AG09309 (cell line): ENCODE measurements at regions not wholly inside any gene's neighbourhood (a gene's known extent, or its start where the extent isn't known, plus 50 kb on each side); places are given as distances from the start of the nearest gene placed in this dataset.

ENCODE experiments used
- DNase-seq: peaks from one replicate; pipeline ENCODE4 v3.0.0-alpha.2; 2010; ENCODE audit warnings: low read depth
- H3K4me3 ChIP-seq: 2 replicates; pipeline ENCODE4 v1.5.1; 2011; ENCODE audit warnings: mild to moderate bottlenecking, low read depth, low read length, moderate library complexity; ENCODE audit not compliant: control insufficient read depth
- CTCF ChIP-seq: IDR thresholded peaks from 2 replicates; pipeline ENCODE4 v1.5.1; 2011; ENCODE audit warnings: mild to moderate bottlenecking, low read depth, low read length, inconsistent platforms; ENCODE audit not compliant: insufficient read depth, control insufficient read depth; ENCODE audit errors: missing control alignments

- no peak overlapping the region for H3K4me3 ChIP-seq
- TF ChIP-seq CTCF, result no peak
- no peak for DNase-seq
Measured at GRCh38 chr2:76128622-76129021, 417.9 kb upstream of the GCFC2 start.

- TF ChIP-seq CTCF, result no peak
- no peak for DNase-seq
- H3K4me3 ChIP-seq, result no peak overlapping the region
Measured at GRCh38 chr2:76120176-76120575, 409.5 kb upstream of the GCFC2 start.

- DNase-seq, result no peak
- TF ChIP-seq CTCF, result no peak
- no peak overlapping the region for H3K4me3 ChIP-seq
Measured at GRCh38 chr2:76089683-76090082, 379.0 kb upstream of the GCFC2 start.

- no peak for DNase-seq
- no peak for TF ChIP-seq CTCF
- no peak overlapping the region for H3K4me3 ChIP-seq
Measured at GRCh38 chr2:76083248-76083647, 372.5 kb upstream of the GCFC2 start.

GRCh38 chr2:76082509-76082908 lies 371.8 kb upstream of the GCFC2 start:
- no peak for TF ChIP-seq CTCF
- no peak overlapping the region for H3K4me3 ChIP-seq
- no peak for DNase-seq

GRCh38 chr2:76080154-76080553 lies 369.4 kb upstream of the GCFC2 start:
- no peak for DNase-seq
- no peak for TF ChIP-seq CTCF
- no peak overlapping the region for H3K4me3 ChIP-seq

GRCh38 chr2:76075126-76075525 lies 364.4 kb upstream of the GCFC2 start:
- DNase-seq, result no peak
- no peak for TF ChIP-seq CTCF
- no peak overlapping the region for H3K4me3 ChIP-seq
